ELR (cell line): ENCODE measurements at regions not wholly inside any gene's neighbourhood (a gene's known extent, or its start where the extent isn't known, plus 50 kb on each side); places are given as distances from the start of the nearest gene placed in this dataset.

Experiments
- DNase-seq: peaks from one replicate; pipeline ENCODE4 v3.0.0-alpha.2; 2015; ENCODE audit warnings: low read depth

DNA sequence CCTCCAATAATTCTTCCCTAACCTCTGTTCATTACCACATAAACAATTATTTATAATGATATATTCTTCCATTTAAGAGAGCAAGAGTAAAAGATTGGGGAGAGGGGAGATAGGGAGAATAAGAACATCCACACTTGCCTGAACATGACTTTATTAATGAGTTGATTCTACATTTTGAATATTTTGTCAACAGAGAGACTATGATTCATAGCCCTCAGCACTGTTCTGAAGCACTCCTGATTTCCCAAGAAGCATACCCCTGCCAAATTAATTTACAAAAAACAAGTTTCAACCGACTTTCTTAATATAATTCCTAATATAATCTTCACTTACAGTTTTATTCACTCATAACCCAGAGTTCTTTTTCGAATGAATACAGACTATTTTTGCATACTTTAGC lies 828.8 kb downstream of the ROBO2 start:
- no peak for DNase-seq

DNA sequence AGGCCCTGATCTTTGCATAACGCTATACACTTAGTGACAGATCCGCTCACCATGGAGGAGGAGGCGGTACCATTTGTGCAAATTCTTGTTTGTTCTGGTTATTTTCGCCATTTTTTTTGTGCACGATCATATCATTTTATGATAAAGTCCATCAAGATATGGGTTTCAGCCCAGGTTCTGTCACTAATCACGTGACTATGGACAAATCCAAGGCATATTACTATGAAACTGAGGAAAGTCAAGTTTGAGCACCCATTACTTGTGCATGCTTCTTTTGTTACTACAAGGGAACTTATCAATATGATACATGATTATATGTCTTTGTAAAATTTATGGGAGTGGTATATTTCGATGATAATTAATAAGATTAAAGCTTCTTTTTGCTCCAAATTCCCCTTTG lies 829.5 kb downstream of the ROBO2 start:
- no peak for DNase-seq

DNA sequence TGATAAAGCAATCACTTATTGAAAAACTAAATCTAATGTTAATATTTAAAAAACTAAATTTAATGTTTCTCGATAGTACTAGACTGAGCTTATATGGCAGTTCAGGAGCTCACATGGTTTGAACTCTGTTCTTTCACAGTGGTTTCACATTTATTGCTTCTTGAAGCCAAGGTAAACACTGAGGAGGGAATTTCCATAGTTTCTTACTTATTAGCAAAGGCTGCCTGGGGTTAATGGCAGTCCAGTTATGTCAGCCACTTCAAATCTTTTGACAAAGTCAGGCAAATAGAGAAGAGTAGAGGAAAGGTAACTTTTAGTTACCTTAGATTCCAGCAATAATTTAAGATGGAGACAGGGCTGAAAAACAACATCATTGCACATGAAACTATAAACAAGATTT lies 831.5 kb downstream of the ROBO2 start:
- no peak for DNase-seq

DNA sequence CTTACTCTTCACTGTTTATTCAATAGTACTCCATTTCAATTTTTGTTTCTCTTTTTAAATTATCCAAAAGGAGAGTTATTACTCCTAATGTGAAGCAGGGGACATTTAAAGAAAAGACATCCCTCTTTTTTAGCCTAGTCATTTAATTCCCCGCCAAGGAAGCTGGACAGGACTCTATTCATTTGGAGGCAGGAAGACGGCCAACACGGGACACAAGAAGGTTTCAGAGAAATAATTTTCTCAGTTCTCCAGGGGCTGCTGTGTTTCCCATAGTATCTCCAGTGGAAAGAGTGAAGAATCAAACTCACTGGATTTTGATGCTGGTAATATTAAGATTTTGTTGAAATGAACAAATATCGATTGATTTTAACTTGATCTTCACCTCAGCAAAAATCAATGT lies 833.7 kb downstream of the ROBO2 start:
- no peak for DNase-seq

DNA sequence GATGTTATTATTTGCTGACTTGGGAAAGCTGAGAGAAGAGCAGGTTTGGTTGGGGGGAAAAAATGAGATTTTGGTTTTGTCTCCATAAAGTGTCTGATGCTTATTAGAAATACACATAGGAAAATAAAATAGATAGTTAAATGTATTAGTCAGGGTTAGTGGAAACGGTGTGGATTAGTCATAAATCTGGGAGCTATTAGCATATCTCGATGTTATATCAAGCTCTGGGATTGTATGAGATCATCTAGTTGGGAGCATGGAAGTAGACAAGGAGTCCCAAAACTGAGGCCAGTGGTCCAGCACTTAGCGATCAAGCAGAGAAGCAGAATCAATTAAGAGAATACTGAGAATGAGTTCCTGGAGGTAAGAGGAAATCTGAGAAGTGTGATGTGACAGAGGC lies 845.5 kb downstream of the ROBO2 start:
- peak; percentile 56 for DNase-seq

DNA sequence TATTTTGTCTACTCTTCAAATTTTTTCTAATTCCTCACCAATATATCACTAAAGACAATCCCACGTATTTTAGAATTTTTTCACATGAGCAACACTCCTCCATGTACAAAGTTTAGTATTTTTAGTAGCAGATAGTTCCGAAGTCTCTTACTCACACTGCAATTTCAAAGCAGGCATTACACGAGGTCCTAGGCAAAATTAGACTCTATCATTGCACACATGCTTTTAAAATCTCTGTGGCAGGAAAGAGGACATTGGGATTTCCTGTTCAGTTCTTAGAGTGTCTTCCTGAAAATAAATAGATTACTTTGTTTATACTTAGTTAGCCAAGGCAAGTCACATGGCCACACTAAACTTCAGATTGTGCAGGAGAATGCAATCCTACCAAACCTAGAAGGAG lies 847.7 kb downstream of the ROBO2 start:
- DNase-seq = no peak

DNA sequence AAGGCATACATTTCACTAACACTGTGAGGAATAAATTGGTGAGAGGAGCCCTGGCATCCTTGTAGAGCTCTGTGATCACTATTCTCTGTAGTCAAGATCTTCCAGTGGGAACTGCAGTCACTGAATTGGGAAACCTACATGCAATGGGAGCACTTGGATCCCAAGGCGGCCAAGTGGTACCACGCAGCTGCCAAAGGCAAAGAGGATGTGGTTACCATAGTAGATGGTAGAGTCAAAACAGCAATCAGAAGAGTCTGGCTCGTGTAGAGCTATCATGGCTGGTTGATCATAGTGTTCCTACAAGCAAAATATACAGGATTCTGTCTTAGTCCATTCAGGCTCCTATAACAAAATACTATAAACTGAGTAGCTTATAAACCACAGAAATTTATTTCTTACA lies 849.7 kb downstream of the ROBO2 start:
- no peak for DNase-seq

DNA sequence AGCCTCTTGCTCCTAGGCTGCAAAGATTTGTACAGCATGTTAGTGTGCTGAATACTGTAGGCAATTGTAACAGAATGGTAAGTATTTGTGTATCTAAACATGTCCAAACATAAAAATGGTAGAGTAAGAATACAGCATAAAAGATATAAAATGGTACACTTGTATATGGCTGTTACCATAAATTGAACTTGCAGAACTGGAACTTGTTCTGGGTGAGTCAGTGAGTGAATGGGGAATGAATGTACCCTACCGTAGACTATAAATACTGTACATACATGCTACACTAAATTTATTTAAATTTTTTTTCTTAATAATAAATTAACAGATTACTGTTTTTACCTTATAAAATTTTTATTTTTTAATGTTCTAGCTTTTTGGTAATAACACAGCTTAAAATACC lies 858.7 kb downstream of the ROBO2 start:
- no peak for DNase-seq

DNA sequence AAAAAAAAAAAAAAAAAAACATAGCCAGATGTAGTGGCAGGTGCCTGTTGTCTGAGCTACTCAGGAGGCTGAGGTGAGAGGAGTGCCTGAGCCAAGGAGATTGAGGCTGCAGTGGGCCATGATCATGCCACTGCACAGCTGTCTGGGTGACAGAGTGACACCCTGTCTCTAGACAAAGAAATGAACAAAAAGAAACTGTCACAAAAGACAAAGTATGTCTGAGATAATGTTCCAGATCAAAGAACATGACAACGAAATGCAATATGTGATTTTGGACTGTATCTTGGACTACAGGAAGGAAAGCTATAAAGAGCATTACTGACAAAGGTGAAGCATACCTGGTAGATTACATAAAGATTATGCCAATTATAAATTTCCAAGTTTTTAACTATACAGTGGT lies 862.8 kb downstream of the ROBO2 start:
- no peak for DNase-seq

DNA sequence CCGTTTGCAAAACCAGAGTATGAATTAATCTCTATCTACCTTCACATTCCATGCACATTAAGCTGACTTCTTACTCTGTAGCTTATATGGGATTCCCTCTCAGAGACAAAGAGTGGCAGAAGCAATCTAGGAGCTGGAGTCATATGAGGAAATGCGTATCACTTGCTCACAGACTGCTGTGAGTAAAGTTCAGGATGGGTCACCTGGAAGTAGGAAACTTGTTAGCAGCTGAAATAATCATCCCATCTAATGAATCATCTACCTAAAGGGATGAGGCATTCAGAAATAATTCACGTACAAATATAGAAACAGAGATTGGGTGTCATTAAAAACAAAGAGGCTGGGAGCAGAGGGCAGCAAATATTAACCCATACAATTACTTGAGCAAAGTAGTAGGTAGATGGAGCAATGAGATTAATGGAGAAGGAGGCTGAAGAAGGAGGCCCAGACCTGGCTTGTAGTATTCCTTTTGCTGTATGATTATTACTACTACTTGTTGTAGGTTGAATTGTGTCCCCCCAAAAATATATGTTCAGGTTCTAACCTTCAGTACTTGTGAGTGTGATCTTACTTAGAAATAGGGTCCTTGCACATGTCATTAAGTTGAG lies 866.3 kb downstream of the ROBO2 start:
- peak; percentile 82 for DNase-seq

DNA sequence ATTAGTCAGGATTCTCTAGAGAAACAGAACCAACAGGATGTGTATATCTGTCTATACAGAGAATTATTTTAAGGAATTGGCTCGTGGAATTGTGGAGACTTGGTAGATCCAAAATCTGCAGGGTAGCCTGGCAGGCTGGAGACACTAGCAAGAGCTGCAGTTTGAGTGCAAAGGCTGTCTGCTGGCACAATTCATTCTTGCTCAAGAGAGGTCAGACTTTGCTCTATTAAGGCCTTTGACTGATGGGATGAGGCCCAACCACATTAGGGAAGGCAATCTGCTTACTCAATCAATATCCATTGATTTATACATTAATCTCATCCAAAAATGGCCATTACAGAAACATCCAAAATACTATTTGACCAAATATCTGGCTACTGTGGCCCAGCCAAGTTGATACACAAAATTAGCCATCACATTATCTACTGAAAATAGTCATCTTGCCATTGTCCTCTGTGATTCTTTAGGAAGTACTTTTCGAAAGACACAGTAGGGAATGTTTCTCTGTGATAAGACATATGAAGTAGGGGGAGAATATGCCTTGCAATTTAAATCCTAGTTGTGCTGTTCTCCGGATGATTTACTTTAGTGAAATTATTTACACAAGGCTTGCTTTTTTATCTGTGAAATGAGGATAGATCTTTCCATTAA lies 873.8 kb downstream of the ROBO2 start:
- no peak for DNase-seq

DNA sequence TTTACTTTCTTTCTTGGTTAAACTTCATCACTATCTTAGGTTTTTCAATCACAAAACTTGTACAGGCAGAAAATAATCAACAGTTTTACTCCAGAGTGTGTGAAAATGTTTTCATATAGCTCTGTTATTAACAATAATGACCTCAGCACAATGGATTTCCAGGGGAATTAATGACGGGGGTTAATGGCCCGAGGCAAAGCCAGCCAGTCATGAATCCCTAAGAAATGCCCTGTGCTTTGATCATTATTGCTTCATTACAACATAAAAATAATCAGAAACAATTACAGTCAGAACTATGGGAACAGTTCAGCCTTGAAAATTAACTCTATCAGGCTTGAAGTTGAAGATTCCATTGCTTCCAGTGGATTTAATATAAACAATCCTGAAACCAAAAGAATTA lies 875.4 kb downstream of the ROBO2 start:
- DNase-seq = no peak

DNA sequence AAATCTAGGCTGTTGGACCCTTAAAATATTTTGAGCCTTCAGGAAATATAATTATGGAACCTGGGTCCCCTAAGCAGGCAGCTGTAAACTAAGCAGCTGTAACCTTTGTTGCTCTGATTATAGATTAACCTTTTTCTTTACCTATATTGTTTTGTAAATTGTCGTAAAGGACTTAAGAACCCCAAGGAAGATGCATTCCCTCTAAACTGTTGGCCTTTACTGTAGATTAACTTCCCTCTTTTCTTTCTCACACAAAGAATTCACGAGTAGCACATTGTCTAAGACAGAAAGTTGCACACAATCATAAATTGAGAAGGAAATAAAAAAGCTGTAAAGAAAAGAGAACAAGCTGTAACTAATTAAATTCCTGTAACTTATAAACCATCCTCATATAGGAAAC lies 877.3 kb downstream of the ROBO2 start:
- DNase-seq = no peak

DNA sequence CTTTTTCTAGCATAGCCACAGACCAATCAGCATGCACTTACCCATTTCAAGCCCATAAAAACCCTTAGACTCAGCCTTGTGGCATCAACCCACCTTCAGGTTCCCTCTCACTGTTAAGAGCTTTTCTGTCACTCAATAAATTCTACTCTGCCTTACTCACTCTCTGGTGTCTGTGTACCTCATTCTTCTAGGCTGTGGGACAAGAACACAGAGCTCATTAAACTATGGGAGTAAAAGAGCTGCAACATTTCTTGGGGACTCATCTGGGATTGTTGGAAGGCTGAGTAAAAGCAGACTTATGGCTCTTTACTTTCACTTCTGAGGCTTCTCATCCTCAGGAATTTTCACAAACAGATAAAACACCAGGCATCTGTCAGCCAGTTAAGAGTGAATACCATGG lies 879.3 kb downstream of the ROBO2 start:
- no peak for DNase-seq

DNA sequence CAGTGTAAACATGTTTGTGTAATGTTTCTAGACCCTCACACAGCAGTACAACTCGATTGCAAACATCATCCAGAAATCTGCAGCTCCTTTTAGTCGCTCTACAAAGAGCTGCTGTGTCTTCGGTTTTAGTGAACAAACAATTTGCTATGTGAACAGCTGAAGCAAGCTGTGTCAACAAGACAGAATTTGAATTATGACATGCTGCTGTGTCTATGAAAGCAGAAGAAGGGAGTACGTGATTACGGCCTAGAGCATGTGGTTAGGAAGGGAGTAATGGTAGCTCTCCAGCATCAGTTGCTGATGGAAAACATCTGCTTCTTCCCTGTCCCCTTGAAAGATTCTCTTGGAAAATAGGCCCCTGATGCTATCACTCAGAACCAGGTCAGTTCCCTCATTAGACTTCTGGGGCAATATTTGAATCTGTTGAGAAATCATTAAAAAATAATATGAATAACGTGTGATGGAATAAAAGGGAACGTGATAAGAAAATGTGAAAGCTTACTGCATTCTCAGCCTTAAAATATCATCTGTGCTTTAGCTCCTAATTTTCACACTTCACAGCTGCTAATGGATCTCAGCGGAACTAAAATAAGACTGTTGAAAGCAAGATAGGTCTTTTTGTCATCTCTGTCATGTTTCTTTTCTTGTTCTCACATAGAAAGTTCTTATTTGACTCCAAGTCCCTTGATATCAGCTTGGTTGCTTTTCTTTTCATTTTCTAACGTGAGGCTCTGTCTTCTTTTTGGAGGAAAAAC lies 891.5 kb downstream of the ROBO2 start:
- no peak for DNase-seq

DNA sequence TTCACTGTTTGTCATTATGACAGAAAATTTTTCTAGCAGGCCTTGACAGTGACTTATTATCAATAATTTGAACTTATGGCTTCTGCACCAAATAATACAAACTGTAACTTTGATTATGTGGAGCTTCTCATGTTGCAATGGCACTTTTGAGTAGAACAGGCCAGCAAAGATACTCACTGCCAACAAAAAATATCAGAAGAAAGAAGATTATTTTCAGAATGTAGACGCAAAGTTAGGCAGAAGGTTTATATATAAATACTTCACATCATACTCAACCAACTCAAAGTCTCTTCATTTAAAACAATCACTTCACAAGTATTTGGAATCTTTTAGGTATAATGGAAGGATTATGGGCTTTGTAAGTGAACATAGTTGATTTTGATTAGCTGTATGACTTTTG lies 893.0 kb downstream of the ROBO2 start:
- DNase-seq = no peak

DNA sequence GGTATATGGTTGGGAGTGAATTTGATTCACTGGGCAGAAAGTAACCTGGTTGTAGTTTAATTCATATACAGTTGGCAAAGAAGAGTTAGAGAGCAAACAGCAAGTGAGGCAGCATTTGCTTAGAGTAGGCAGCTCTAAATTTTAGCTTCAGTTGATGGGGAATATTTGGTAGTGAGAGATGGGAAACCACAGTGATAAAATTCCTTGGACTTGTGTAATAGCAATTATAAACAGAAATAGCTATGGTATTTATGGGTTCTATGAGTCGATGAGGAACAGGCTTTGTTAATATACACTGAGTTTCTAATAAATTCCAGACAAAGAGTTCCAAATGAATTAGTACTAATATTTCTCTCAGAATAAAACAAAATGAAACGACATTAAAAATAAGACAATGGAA lies 894.0 kb downstream of the ROBO2 start:
- DNase-seq = no peak

DNA sequence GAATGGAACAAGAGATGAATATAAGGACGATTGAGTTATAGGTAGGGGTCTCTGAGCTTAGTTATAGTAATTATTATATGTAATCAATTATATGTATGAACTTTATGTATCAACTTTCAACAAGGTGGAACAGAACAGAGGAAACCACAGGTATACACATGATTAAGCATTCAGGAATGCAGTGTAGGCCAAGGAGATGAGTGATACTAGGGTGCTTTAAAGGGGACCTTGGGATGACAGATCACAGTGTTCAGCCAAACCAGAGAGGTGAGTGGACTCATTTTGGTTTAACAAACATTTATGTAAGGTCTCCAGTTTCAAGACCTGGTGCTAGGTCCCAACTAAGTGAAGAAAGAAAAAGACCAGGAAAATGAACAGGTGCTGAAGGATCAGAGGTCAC lies 895.5 kb downstream of the ROBO2 start:
- peak; percentile 17 for DNase-seq

DNA sequence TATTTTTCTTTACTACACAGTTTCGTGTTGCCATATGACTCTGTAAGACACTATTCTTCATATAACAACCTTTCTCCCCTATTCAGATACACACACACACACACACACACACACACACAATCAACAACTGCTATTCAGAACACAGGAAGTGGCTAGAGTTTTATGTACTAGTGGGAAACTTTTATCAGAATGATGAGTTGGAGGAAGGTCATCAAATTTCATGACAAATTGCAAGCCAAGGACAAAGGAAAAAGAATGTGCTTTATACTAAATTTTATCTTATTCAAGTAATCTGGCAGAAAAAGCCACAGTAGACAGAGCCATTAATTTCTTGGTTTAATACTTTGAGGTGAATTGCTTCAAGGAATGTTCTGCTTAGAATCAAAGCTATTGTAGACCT lies 899.8 kb downstream of the ROBO2 start:
- DNase-seq = no peak

DNA sequence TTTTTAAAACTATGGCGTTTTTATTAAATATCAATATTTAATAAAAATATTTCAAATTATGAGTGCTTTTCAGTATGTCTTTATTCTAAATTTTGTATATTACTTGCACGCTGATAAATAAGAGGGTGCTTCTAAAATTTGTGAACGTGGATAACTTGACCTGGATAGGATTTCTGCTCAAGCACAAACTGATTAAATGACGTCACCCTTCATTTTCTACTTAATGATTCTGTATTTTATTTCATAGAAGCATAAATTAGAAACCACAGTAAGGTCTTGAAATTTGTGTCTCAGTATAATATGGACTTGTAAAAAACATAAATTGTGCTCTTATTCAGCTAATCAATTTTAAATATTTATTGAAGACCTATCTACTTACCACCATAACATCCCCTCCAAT lies 903.7 kb downstream of the ROBO2 start:
- no peak for DNase-seq

DNA sequence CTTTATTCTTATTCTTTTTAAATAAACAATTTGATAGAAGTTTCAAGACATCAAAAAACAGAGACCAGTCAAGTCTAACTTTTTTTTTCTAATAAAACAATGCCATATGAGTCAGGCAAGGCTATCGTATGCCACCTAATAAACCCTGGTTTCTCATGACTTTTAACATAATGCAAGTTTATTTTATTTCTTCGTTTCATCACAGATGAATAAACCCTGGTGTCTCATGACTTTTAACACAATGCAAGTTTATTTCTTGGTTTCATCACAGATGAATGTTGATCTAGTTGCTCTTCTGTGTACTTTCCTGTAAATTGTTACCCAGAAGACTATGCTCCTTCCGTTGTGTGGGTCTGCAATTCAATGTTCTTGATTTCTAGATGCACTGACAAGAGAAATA lies 905.4 kb downstream of the ROBO2 start:
- no peak for DNase-seq

DNA sequence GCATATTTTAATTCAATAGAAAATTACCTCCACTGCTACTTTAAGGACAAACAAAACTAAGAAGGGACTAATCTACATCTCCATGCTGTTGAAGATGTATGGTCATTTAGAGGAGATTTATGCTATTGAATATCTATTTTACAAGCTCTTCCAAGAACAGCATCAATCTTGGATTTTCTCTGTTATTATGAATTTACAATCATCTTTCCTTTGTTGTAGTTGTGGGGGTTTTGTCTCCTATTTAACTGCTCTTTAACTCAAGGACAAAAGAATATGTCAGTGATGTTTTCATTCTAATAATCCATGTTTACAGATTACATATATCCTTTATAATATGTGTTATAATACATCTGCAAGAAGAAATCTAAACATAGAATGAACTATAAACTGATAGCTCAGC lies 907.8 kb downstream of the ROBO2 start:
- no peak for DNase-seq

DNA sequence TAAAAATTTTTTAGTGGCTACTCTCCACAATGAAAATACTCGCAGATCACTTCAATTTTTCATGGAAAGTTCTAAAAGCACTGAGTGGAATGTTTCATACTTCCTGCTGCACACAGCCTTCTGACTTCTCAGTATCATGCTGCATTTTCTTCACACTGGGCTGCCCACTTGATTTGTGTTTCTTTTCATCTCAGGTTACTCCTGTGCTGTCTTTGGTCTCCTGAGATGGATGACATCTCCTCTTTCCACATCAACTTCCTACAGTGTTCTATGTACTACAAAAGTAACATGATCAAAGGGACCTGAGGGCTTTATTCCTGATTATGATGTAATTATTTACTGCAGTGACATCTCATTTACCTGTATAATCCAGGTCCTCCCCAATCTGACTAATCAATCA lies 927.7 kb downstream of the ROBO2 start:
- no peak for DNase-seq

DNA sequence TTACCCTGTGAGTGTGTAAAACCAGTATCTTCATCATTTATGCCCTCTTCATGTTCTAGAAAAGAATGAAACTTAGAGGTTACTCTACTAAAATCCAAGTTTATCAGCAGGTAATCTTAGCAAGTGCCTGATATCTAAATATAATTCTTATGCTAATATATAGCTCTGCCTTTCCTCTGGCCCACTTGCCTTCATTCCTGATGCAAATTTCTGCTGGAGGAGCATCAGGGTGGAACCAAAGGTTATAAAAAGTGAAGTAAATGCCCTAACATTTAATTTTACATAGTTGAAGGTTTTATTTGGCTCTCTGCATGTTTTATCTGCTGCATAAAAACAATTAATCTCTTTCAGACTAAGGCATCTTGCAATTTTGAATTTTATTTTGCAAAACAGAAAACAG lies 936.2 kb downstream of the ROBO2 start:
- no peak for DNase-seq
